ENCODE measurements at regions not wholly inside any gene's neighbourhood (a gene's known extent, or its start where the extent isn't known, plus 50 kb on each side); places are given as distances from the start of the nearest gene placed in this dataset.

- DNase-seq: no peak
- Histone ChIP-seq H3K4me3 (no peak overlapping the region), H3K9me3 (no peaks in the 10 kb centered on the region), H3K27me3 (replicated peaks in 1 of 7) (no peaks in the 10 kb centered on the region), H3K4me1 (no peaks in the 10 kb centered on the region), H3K27ac (no peak overlapping the region), H3K36me3 (no peaks in the 10 kb centered on the region)
- TF ChIP-seq POLR2A (IDR thresholded peaks at IDR 0.05): no peak
- TF ChIP-seq POLR2AphosphoS5 (IDR thresholded peaks at IDR 0.05): no peak
- no peak for TF ChIP-seq CTCF (IDR thresholded peaks at IDR 0.05 in 8 of 11, conservative IDR thresholded peaks at IDR 0.05 in 3 of 11)
- WGBS, 5 donors: 76 to 93% (median 88%) methylated on average over 1 of the region's 1 CpG
- intact Hi-C loops (cut with DNase I; ENCODE audit: low total_unique reads): no loop called here
Observed at GRCh38 chr13:33910255-33910654, 92.3 kb downstream of the RFC3 start.

- H3K36me3 ChIP-seq: no peaks in the 10 kb centered on the region
- 92 to 97% (median 95%) methylated on average over 3 of the region's 3 CpGs for WGBS, 5 donors
- H3K27ac ChIP-seq: no peak overlapping the region
- no peaks in the 10 kb centered on the region for H3K4me1 ChIP-seq
- H3K4me3 ChIP-seq: no peak overlapping the region
- no peak for DNase-seq
- intact Hi-C loops (cut with DNase I; ENCODE audit: low total_unique reads): no loop called here
- no peaks in the 10 kb centered on the region for H3K27me3 ChIP-seq (replicated peaks in 1 of 7)
- TF ChIP-seq POLR2A (IDR thresholded peaks at IDR 0.05) (no peak), POLR2AphosphoS5 (IDR thresholded peaks at IDR 0.05) (no peak), CTCF (IDR thresholded peaks at IDR 0.05 in 8 of 11, conservative IDR thresholded peaks at IDR 0.05 in 3 of 11) (no peak)
- no peaks in the 10 kb centered on the region for H3K9me3 ChIP-seq
Observed at GRCh38 chr13:33911521-33911920, 93.6 kb downstream of the RFC3 start.

- H3K4me1 ChIP-seq: no peaks in the 10 kb centered on the region
- H3K27me3 ChIP-seq (replicated peaks in 1 of 7): no peaks in the 10 kb centered on the region
- intact Hi-C loops (cut with DNase I; ENCODE audit: low total_unique reads): no loop called here
- 90 to 98% (median 94%) methylated on average over 3 of the region's 3 CpGs for WGBS, 5 donors
- H3K27ac ChIP-seq: no peak overlapping the region
- no peak for DNase-seq
- TF ChIP-seq POLR2AphosphoS5 (IDR thresholded peaks at IDR 0.05): no peak
- TF ChIP-seq POLR2A (IDR thresholded peaks at IDR 0.05): no peak
- TF ChIP-seq CTCF (IDR thresholded peaks at IDR 0.05 in 8 of 11, conservative IDR thresholded peaks at IDR 0.05 in 3 of 11): no peak
- H3K4me3 ChIP-seq: no peak overlapping the region
- no peaks in the 10 kb centered on the region for H3K9me3 ChIP-seq
- H3K36me3 ChIP-seq: no peaks in the 10 kb centered on the region
Observed at GRCh38 chr13:33913829-33914228, 95.9 kb downstream of the RFC3 start.

GRCh38 chr13:33917190-33917589 lies 99.2 kb downstream of the RFC3 start:
- Histone ChIP-seq H3K4me1 (no peaks in the 10 kb centered on the region), H3K9me3 (no peaks in the 10 kb centered on the region), H3K27me3 (replicated peaks in 1 of 7) (no peaks in the 10 kb centered on the region), H3K27ac (no peak overlapping the region), H3K36me3 (no peaks in the 10 kb centered on the region), H3K4me3 (no peak overlapping the region)
- DNase-seq: no peak
- intact Hi-C loops (cut with DNase I; ENCODE audit: low total_unique reads): no loop called here
- 86 to 93% (median 91%) methylated on average over 4 of the region's 4 CpGs for WGBS, 5 donors
- no peak for TF ChIP-seq POLR2A (IDR thresholded peaks at IDR 0.05)
- no peak for TF ChIP-seq POLR2AphosphoS5 (IDR thresholded peaks at IDR 0.05)
- TF ChIP-seq CTCF (IDR thresholded peaks at IDR 0.05 in 8 of 11, conservative IDR thresholded peaks at IDR 0.05 in 3 of 11): no peak

All from spleen (tissue), 11 donors.